Kidney tubule cell (primary cell): ENCODE measurements at regions not wholly inside any gene's neighbourhood (a gene's known extent, or its start where the extent isn't known, plus 50 kb on each side); places are given as distances from the start of the nearest gene placed in this dataset.

Experiments used
- DNase-seq: peaks from one replicate; pipeline ENCODE4 v3.0.0-alpha.2; 2018; ENCODE audit warnings: low spot score

- DNase-seq: no peak
These were observed 436.2 kb downstream of the MATN1 start for GRCh38 chr1:30286988-30287839.

- no peak for DNase-seq
These were observed 437.0 kb downstream of the MATN1 start for GRCh38 chr1:30286241-30286987.

GRCh38 chr1:30285501-30285932, 437.9 kb downstream of the MATN1 start:
- DNase-seq: no peak

GRCh38 chr1:30284728-30285475, 438.5 kb downstream of the MATN1 start:
- DNase-seq: no peak

GRCh38 chr1:30284226-30284625, 439.2 kb downstream of the MATN1 start:
- no peak for DNase-seq

GRCh38 chr1:30283199-30283962, 440.0 kb downstream of the MATN1 start:
- no peak for DNase-seq

GRCh38 chr1:30280572-30280971, 442.8 kb downstream of the MATN1 start:
- no peak for DNase-seq

- no peak for DNase-seq
These were observed 445.5 kb downstream of the MATN1 start for GRCh38 chr1:30277911-30278310.

GRCh38 chr1:30277415-30277814, 446.0 kb downstream of the MATN1 start:
- DNase-seq: no peak

- DNase-seq: no peak
These were observed 447.2 kb downstream of the MATN1 start for GRCh38 chr1:30275926-30276764.

GRCh38 chr1:30274976-30275621, 448.3 kb downstream of the MATN1 start:
- no peak for DNase-seq

- DNase-seq: no peak
These were observed 449.0 kb downstream of the MATN1 start for GRCh38 chr1:30274173-30274970.

- DNase-seq: no peak
These were observed 449.9 kb downstream of the MATN1 start for GRCh38 chr1:30273456-30273855.

- DNase-seq: no peak
These were observed 450.4 kb downstream of the MATN1 start for GRCh38 chr1:30273021-30273325.

- DNase-seq: no peak
These were observed 450.9 kb downstream of the MATN1 start for GRCh38 chr1:30272277-30273020.

- DNase-seq: no peak
These were observed 451.7 kb downstream of the MATN1 start for GRCh38 chr1:30271401-30272276.

- no peak for DNase-seq
These were observed 452.9 kb downstream of the MATN1 start for GRCh38 chr1:30270461-30270860.
